Activated T-cell treated with anti-CD3 and anti-CD28 coated beads, Interleukin-2, amount 50 U/mL, for 4 hours (primary cell): ENCODE measurements at regions not wholly inside any gene's neighbourhood (a gene's known extent, or its start where the extent isn't known, plus 50 kb on each side); places are given as distances from the start of the nearest gene placed in this dataset.

Source experiments
- ATAC-seq, 2 donors: fragments of 200-7000 bp; cut with Tn5 transposase; one replicate each; pipeline ENCODE4 v1.10.0; 2021
- DNase-seq: peaks from one replicate; pipeline ENCODE4 v3.0.0-alpha.2; 2020
- H3K27me3 Mint-ChIP-seq: one replicate; pipeline ENCODE4 v1.8.0; 2021; ENCODE audit warnings: low read depth, mixed read lengths
- H3K36me3 Mint-ChIP-seq: one replicate; pipeline ENCODE4 v1.8.0; 2022; ENCODE audit warnings: mixed read lengths; ENCODE audit not compliant: insufficient read depth
- H3K4me1 Mint-ChIP-seq: one replicate; pipeline ENCODE4 v1.8.0; 2021; ENCODE audit warnings: low read depth, mixed read lengths
- H3K4me3 Mint-ChIP-seq: one replicate; pipeline ENCODE4 v1.8.0; 2021; ENCODE audit warnings: mild to moderate bottlenecking, moderate library complexity, mixed read lengths
- H3K9me3 Mint-ChIP-seq: one replicate; pipeline ENCODE4 v1.8.0; 2021; ENCODE audit warnings: mixed read lengths

- H3K4me1 Mint-ChIP-seq, result no peaks in the 10 kb centered on the region
- no peaks in the 10 kb centered on the region for H3K27me3 Mint-ChIP-seq
- no peaks in the 10 kb centered on the region for H3K36me3 Mint-ChIP-seq
- no peak overlapping the region for H3K4me3 Mint-ChIP-seq
- H3K9me3 Mint-ChIP-seq, result peaks cover 25% of the 10 kb centered on the region
- DNase-seq (no peak), ATAC-seq (no peak)
These were observed 973.9 kb downstream of the CDH11 start for GRCh38 chr16:64147941-64148340.

- Mint-ChIP-seq H3K27me3 (no peaks in the 10 kb centered on the region), H3K36me3 (no peaks in the 10 kb centered on the region), H3K4me1 (no peaks in the 10 kb centered on the region), H3K4me3 (no peak overlapping the region), H3K9me3 (peaks cover 8% of the 10 kb centered on the region)
- ATAC-seq, result no peak
- no peak for DNase-seq
These were observed 977.2 kb downstream of the CDH11 start for GRCh38 chr16:64144617-64145016.

- no peaks in the 10 kb centered on the region for H3K4me1 Mint-ChIP-seq
- H3K36me3 Mint-ChIP-seq, result no peaks in the 10 kb centered on the region
- no peak overlapping the region for H3K4me3 Mint-ChIP-seq
- no peaks in the 10 kb centered on the region for H3K27me3 Mint-ChIP-seq
- ATAC-seq (no peak), DNase-seq (no peak)
- peaks cover 13% of the 10 kb centered on the region for H3K9me3 Mint-ChIP-seq
These were observed 983.2 kb downstream of the CDH11 start for GRCh38 chr16:64138621-64139020.

GRCh38 chr16:64138006-64138405 lies 983.9 kb downstream of the CDH11 start:
- H3K36me3 Mint-ChIP-seq, result no peaks in the 10 kb centered on the region
- no peak overlapping the region for H3K4me3 Mint-ChIP-seq
- H3K4me1 Mint-ChIP-seq, result no peaks in the 10 kb centered on the region
- DNase-seq (no peak), ATAC-seq (no peak)
- H3K9me3 Mint-ChIP-seq, result peaks cover 16% of the 10 kb centered on the region
- H3K27me3 Mint-ChIP-seq, result no peaks in the 10 kb centered on the region

- no peak overlapping the region for H3K4me3 Mint-ChIP-seq
- H3K9me3 Mint-ChIP-seq, result peaks cover 24% of the 10 kb centered on the region
- no peaks in the 10 kb centered on the region for H3K36me3 Mint-ChIP-seq
- H3K4me1 Mint-ChIP-seq, result no peaks in the 10 kb centered on the region
- H3K27me3 Mint-ChIP-seq, result no peaks in the 10 kb centered on the region
- ATAC-seq, result no peak
- no peak for DNase-seq
These were observed 985.1 kb downstream of the CDH11 start for GRCh38 chr16:64136743-64137142.

GRCh38 chr16:64136314-64136713 lies 985.5 kb downstream of the CDH11 start:
- DNase-seq (no peak), ATAC-seq (no peak)
- peaks cover 24% of the 10 kb centered on the region for H3K9me3 Mint-ChIP-seq
- H3K36me3 Mint-ChIP-seq, result no peaks in the 10 kb centered on the region
- H3K4me1 Mint-ChIP-seq, result no peaks in the 10 kb centered on the region
- no peaks in the 10 kb centered on the region for H3K27me3 Mint-ChIP-seq
- H3K4me3 Mint-ChIP-seq, result no peak overlapping the region

- DNase-seq, result no peak
- H3K4me1 Mint-ChIP-seq, result no peaks in the 10 kb centered on the region
- no peaks in the 10 kb centered on the region for H3K36me3 Mint-ChIP-seq
- H3K9me3 Mint-ChIP-seq, result peaks cover 18% of the 10 kb centered on the region
- no peak overlapping the region for H3K4me3 Mint-ChIP-seq
- H3K27me3 Mint-ChIP-seq, result no peaks in the 10 kb centered on the region
- no peak for ATAC-seq
These were observed 988.5 kb downstream of the CDH11 start for GRCh38 chr16:64133366-64133765.

GRCh38 chr16:64132759-64133361 lies 989.0 kb downstream of the CDH11 start:
- no peak overlapping the region for H3K4me3 Mint-ChIP-seq
- ATAC-seq (no peak), DNase-seq (no peak)
- no peaks in the 10 kb centered on the region for H3K27me3 Mint-ChIP-seq
- H3K9me3 Mint-ChIP-seq, result peaks cover 18% of the 10 kb centered on the region
- H3K4me1 Mint-ChIP-seq, result no peaks in the 10 kb centered on the region
- H3K36me3 Mint-ChIP-seq, result no peaks in the 10 kb centered on the region

- DNase-seq (no peak), ATAC-seq (no peak)
- peaks cover 18% of the 10 kb centered on the region for H3K9me3 Mint-ChIP-seq
- H3K4me3 Mint-ChIP-seq, result no peak overlapping the region
- no peaks in the 10 kb centered on the region for H3K4me1 Mint-ChIP-seq
- no peaks in the 10 kb centered on the region for H3K36me3 Mint-ChIP-seq
- H3K27me3 Mint-ChIP-seq, result no peaks in the 10 kb centered on the region
These were observed 989.7 kb downstream of the CDH11 start for GRCh38 chr16:64132190-64132589.

- Mint-ChIP-seq H3K36me3 (no peaks in the 10 kb centered on the region), H3K9me3 (peaks cover 18% of the 10 kb centered on the region), H3K27me3 (no peaks in the 10 kb centered on the region), H3K4me3 (no peak overlapping the region), H3K4me1 (no peaks in the 10 kb centered on the region)
- DNase-seq, result no peak
- ATAC-seq, result no peak
These were observed 990.4 kb downstream of the CDH11 start for GRCh38 chr16:64131423-64131822.

GRCh38 chr16:64130140-64130539 lies 991.7 kb downstream of the CDH11 start:
- H3K4me1 Mint-ChIP-seq, result no peaks in the 10 kb centered on the region
- H3K4me3 Mint-ChIP-seq, result no peak overlapping the region
- no peaks in the 10 kb centered on the region for H3K27me3 Mint-ChIP-seq
- no peaks in the 10 kb centered on the region for H3K36me3 Mint-ChIP-seq
- ATAC-seq (no peak), DNase-seq (no peak)
- peaks cover 15% of the 10 kb centered on the region for H3K9me3 Mint-ChIP-seq

GRCh38 chr16:64122177-64122576 lies 999.7 kb downstream of the CDH11 start:
- Mint-ChIP-seq H3K27me3 (no peaks in the 10 kb centered on the region), H3K9me3 (peaks cover 17% of the 10 kb centered on the region)

GRCh38 chr16:64121473-64121872 lies 1000.4 kb downstream of the CDH11 start:
- ATAC-seq (no peak), DNase-seq (no peak)
- H3K36me3 Mint-ChIP-seq, result no peaks in the 10 kb centered on the region
- H3K9me3 Mint-ChIP-seq, result peaks cover 17% of the 10 kb centered on the region
- H3K4me1 Mint-ChIP-seq, result no peaks in the 10 kb centered on the region
- H3K4me3 Mint-ChIP-seq, result no peak overlapping the region
- H3K27me3 Mint-ChIP-seq, result no peaks in the 10 kb centered on the region

More at GRCh38 chr16:64122177-64122576, 999.7 kb downstream of the CDH11 start:
- DNase-seq (no peak), ATAC-seq (no peak)
- Mint-ChIP-seq H3K36me3 (no peaks in the 10 kb centered on the region), H3K4me1 (no peaks in the 10 kb centered on the region), H3K4me3 (no peak overlapping the region)

GRCh38 chr16:64116151-64116550 lies 1005.7 kb downstream of the CDH11 start:
- ATAC-seq (no peak), DNase-seq (no peak)
- Mint-ChIP-seq H3K36me3 (no peaks in the 10 kb centered on the region), H3K4me3 (no peak overlapping the region), H3K4me1 (no peaks in the 10 kb centered on the region), H3K9me3 (peaks cover 28% of the 10 kb centered on the region), H3K27me3 (no peaks in the 10 kb centered on the region)

GRCh38 chr16:64109241-64109640 lies 1012.6 kb downstream of the CDH11 start:
- H3K9me3 Mint-ChIP-seq, result peaks cover 25% of the 10 kb centered on the region
- H3K4me3 Mint-ChIP-seq, result no peak overlapping the region
- no peaks in the 10 kb centered on the region for H3K27me3 Mint-ChIP-seq
- DNase-seq, result no peak
- no peaks in the 10 kb centered on the region for H3K36me3 Mint-ChIP-seq
- H3K4me1 Mint-ChIP-seq, result no peaks in the 10 kb centered on the region
- no peak for ATAC-seq

GRCh38 chr16:64102654-64103053 lies 1019.2 kb downstream of the CDH11 start:
- ATAC-seq (no peak), DNase-seq (no peak)
- no peaks in the 10 kb centered on the region for H3K4me1 Mint-ChIP-seq
- no peak overlapping the region for H3K4me3 Mint-ChIP-seq
- H3K36me3 Mint-ChIP-seq, result no peaks in the 10 kb centered on the region
- H3K9me3 Mint-ChIP-seq, result peaks cover 18% of the 10 kb centered on the region
- no peaks in the 10 kb centered on the region for H3K27me3 Mint-ChIP-seq
